K562 (cell line): ENCODE measurements at regions not wholly inside any gene's neighbourhood (a gene's known extent, or its start where the extent isn't known, plus 50 kb on each side); places are given as distances from the start of the nearest gene placed in this dataset.

Experiments used
- ATAC-seq: fragments of 200-7000 bp; cut with Tn5 transposase; 3 replicates; pipeline ENCODE4 v1.9.1; 2020; ENCODE audit warnings: moderate library complexity
- BruUV-seq: library from RNA; stranded (reverse); fragments of 400-500 nt; replicated peaks from 2 replicates; lab custom pipeline; 2021; lab: Mats Ljungman, UMichigan
- CTCF ChIA-PET: fragments of 300-600 bp; formaldehyde crosslinking; extraction: SDS; loops from one replicate; lab custom pipeline; 2021; ENCODE audit warnings: low intra/inter-chr PET ratio; lab: Yijun Ruan, JAX
- POLR2A ChIA-PET: fragments of 300-600, 350-650 bp; sonication (Branson Sonifier 250); formaldehyde crosslinking; extraction: SDS; loops from one replicate; lab custom pipeline; 2021; ENCODE audit warnings: antibody characterized with exemption, inconsistent platforms; lab: Yijun Ruan, JAX
- DNase-seq, 4 experiments: peaks; one replicate each; pipeline versions ENCODE4 v3.0.0 to v3.0.0-alpha.2; 2011 to 2018; ENCODE audit warnings: low spot score in 3 of 4, mixed read lengths in 3 of 4; ENCODE audit errors: extremely low read depth in 1 of 4
- FAIRE-seq: peaks from 2 replicates; lab custom pipeline; 2011; peaks lifted over from hg19 to GRCh38; lab: Jason Lieb, UNC
- H2AFZ ChIP-seq: 2 replicates; pipeline ENCODE4 v1.6.0; 2011; ENCODE audit warnings: low read depth, low read length, control low read depth, inconsistent platforms
- H3K27ac ChIP-seq: fragments of 200-600 bp; 3 replicates; pipeline ENCODE4 v1.8.0; 2011; ENCODE audit warnings: low read depth, mild to moderate bottlenecking, control low read depth, inconsistent platforms, low read length, moderate library complexity, mixed read lengths; ENCODE audit errors: extremely low read depth
- H3K27me3 ChIP-seq, 2 experiments: fragments of 300-600 bp in 1 of 2; 2 replicates in 1 of 2; 3 replicates in 1 of 2; pipeline versions ENCODE4 v1.6.0 to v1.8.0; 2011; ENCODE audit warnings: inconsistent platforms in 2 of 2, low read length in 2 of 2, mild to moderate bottlenecking in 1 of 2, mixed read lengths in 1 of 2, moderate library complexity in 1 of 2; ENCODE audit not compliant: control insufficient read depth in 2 of 2, insufficient read depth in 2 of 2
- H3K36me3 ChIP-seq: fragments of 300-600 bp; 3 replicates; pipeline ENCODE4 v1.8.0; 2011; ENCODE audit warnings: mild to moderate bottlenecking, low read length, inconsistent platforms; ENCODE audit not compliant: control insufficient read depth, insufficient read depth
- H3K4me1 ChIP-seq, 2 experiments: fragments of 200-600 bp in 1 of 2; replicated peaks in 1 of 2; 2 replicates in 1 of 2; 3 replicates in 1 of 2; pipeline versions ENCODE4 v1.5.1 to v1.8.0; 2011; ENCODE audit warnings: inconsistent platforms in 2 of 2, low read length in 2 of 2, mild to moderate bottlenecking in 1 of 2, mixed read lengths in 1 of 2, moderate library complexity in 1 of 2; ENCODE audit not compliant: control insufficient read depth in 2 of 2, insufficient read depth in 2 of 2
- H3K4me2 ChIP-seq: 2 replicates; pipeline ENCODE4 v1.6.1; 2011; ENCODE audit warnings: low read length, control low read depth, inconsistent platforms, mixed read lengths; ENCODE audit not compliant: insufficient read depth
- H3K4me3 ChIP-seq: fragments of 200-600 bp; sonication (generic), shearing (Covaris generic); 2 replicates; pipeline ENCODE4 v1.5.1; 2016; ENCODE audit warnings: control low read depth, inconsistent platforms
- H3K79me2 ChIP-seq: fragments of 200-600 bp; 3 replicates; pipeline ENCODE4 v1.8.0; 2011; ENCODE audit warnings: low read length, inconsistent platforms; ENCODE audit not compliant: control insufficient read depth, insufficient read depth
- H3K9ac ChIP-seq, 2 experiments: 2 replicates each; pipeline versions ENCODE4 v1.6.0 to v1.6.1; 2011; ENCODE audit warnings: low read depth in 2 of 2, low read length in 2 of 2, control low read depth in 1 of 2, inconsistent platforms in 1 of 2, mild to moderate bottlenecking in 1 of 2, mixed read lengths in 1 of 2; ENCODE audit not compliant: insufficient read depth in 1 of 2
- H3K9me1 ChIP-seq: one replicate; pipeline ENCODE4 v1.6.0; 2011; ENCODE audit warnings: inconsistent platforms, mild to moderate bottlenecking, low read length, moderate library complexity; ENCODE audit not compliant: control insufficient read depth, insufficient read depth
- H3K9me3 ChIP-seq: replicated peaks from 2 replicates; pipeline ENCODE4 v1.5.1; 2011; ENCODE audit warnings: low read depth, low read length, inconsistent platforms; ENCODE audit not compliant: control insufficient read depth, insufficient read depth
- H4K20me1 ChIP-seq: replicated peaks from 2 replicates; pipeline ENCODE4 v1.6.1; 2011; ENCODE audit warnings: low read length, inconsistent platforms, mixed read lengths; ENCODE audit not compliant: control insufficient read depth, insufficient read depth
- ASH1L ChIP-seq: fragments of 450-650 bp; IDR thresholded peaks from 2 replicates; pipeline ENCODE4 v1.6.1; 2018; ENCODE audit warnings: borderline replicate concordance, mild to moderate bottlenecking, low read depth; ENCODE audit not compliant: partially characterized antibody
- CHAMP1 ChIP-seq: fragments of 450-650 bp; IDR thresholded peaks from 2 replicates; pipeline ENCODE4 v1.6.1; 2016; ENCODE audit warnings: mild to moderate bottlenecking
- CSDE1 ChIP-seq, 2 experiments: fragments of 450-650 bp; IDR thresholded peaks; 2 replicates each; pipeline ENCODE4 v1.6.1; 2016; ENCODE audit warnings: mild to moderate bottlenecking in 1 of 2
- FOXA1 ChIP-seq: fragments of 450-650 bp; IDR thresholded peaks from 2 replicates; pipeline ENCODE4 v1.6.1; 2016; ENCODE audit warnings: mild to moderate bottlenecking, borderline replicate concordance
- GATAD2B ChIP-seq: fragments of 450-650 bp; IDR thresholded peaks from 2 replicates; pipeline ENCODE4 v1.6.1; 2017; ENCODE audit warnings: mild to moderate bottlenecking, borderline replicate concordance
- KDM5B ChIP-seq: fragments of 200-600 bp; sonication (generic); IDR thresholded peaks from 2 replicates; pipeline ENCODE4 v1.6.1; 2012; ENCODE audit warnings: low read depth, mild to moderate bottlenecking, moderate library complexity, low read length, control low read depth, inconsistent platforms; ENCODE audit not compliant: insufficient replicate concordance
- NCOA6 ChIP-seq: fragments of 450-650 bp; IDR thresholded peaks from 2 replicates; pipeline ENCODE4 v1.6.1; 2017; ENCODE audit warnings: mild to moderate bottlenecking
- NR0B1 ChIP-seq: fragments of 450-650 bp; IDR thresholded peaks from one replicate; pipeline ENCODE4 v1.6.1; 2018; ENCODE audit warnings: mild to moderate bottlenecking, moderate library complexity; ENCODE audit not compliant: partially characterized antibody
- SMAD2 ChIP-seq: fragments of 150-350 bp; IDR thresholded peaks from 2 replicates; pipeline ENCODE4 v1.6.1; 2014; ENCODE audit warnings: low read depth, mild to moderate bottlenecking, low read length
- ZFX ChIP-seq: sonication (generic); formaldehyde crosslinking; IDR thresholded peaks from 2 replicates; pipeline ENCODE4 v1.8.0; 2022; ENCODE audit warnings: mild to moderate bottlenecking, missing genetic modification reagents, moderate library complexity
- ZNF668 ChIP-seq: fragments of 250-450 bp; sonication (Bioruptor Pico); IDR thresholded peaks from 2 replicates; pipeline ENCODE4 v1.8.0; 2022; ENCODE audit warnings: mild to moderate bottlenecking, inconsistent platforms
- WGBS: fragments of 100-300 bp; shearing (Covaris generic); methylation state at CpG from one replicate; pipeline ENCODE4 v1.1.6; 2016; ENCODE audit warnings: low coverage, mixed read lengths; ENCODE audit not compliant: insufficient coverage; ENCODE audit errors: missing lambda C conversion rate; 5-methylcytosine and 5-hydroxymethylcytosine counted together
- in situ Hi-C: fragments of 300-500 bp; cut with MboI; formaldehyde crosslinking; loops from 4 replicates; pipeline ENCODE4 v1.15.0; 2018; ENCODE audit warnings: inconsistent platforms, mixed read lengths
- intact Hi-C: fragments of 100-400 bp; cut with micrococcal nuclease; formaldehyde crosslinking; loops from 2 replicates; pipeline ENCODE4 v1.14.2; 2022
- TF ChIP-seq, protein P1 (sequence below): fragments of 250-450 bp; sonication (Bioruptor Pico); IDR thresholded peaks from 2 replicates; pipeline ENCODE4 v1.5.0; 2022; ENCODE audit warnings: mild to moderate bottlenecking

GRCh38 chr1:79588719-79589118 lies 582.2 kb upstream of the ADGRL4 start:
- Histone ChIP-seq H3K27me3 (no peaks in the 10 kb centered on the region), H3K9me1 (no peaks in the 10 kb centered on the region), H2AFZ (no peak overlapping the region), H3K4me3 (no peak overlapping the region), H3K4me1 (no peaks in the 10 kb centered on the region), H3K4me2 (no peak overlapping the region), H3K9ac (no peak overlapping the region), H3K79me2 (no peaks in the 10 kb centered on the region), H4K20me1 (no peaks in the 10 kb centered on the region), H3K36me3 (no peaks in the 10 kb centered on the region), H3K9me3 (no peaks in the 10 kb centered on the region), H3K27ac (no peak overlapping the region)
- intact Hi-C loops = no loop called here
- FAIRE-seq (no peak), DNase-seq (no peak), ATAC-seq (no peak)
- 0% methylated on average over 2 of the region's 2 CpGs for WGBS
- in situ Hi-C loops = no loop called here
- BruUV-seq = no TSS peak
- POLR2A ChIA-PET = no interaction called here
- CTCF ChIA-PET = no interaction called here
- TF ChIP-seq ZFX (CRISPR knock-in tag) (no peak), NCOA6 (no peak), ASH1L (no peak), CSDE1 (IDR thresholded peaks at IDR 0.05) (no peak), NR0B1 (no peak), GATAD2B (no peak), ZNF668 (CRISPR knock-in tag) (no peak), SMAD2 (no peak), CHAMP1 (no peak), FOXA1 (no peak), KDM5B (no peak)
- TF ChIP-seq, protein P1, sequence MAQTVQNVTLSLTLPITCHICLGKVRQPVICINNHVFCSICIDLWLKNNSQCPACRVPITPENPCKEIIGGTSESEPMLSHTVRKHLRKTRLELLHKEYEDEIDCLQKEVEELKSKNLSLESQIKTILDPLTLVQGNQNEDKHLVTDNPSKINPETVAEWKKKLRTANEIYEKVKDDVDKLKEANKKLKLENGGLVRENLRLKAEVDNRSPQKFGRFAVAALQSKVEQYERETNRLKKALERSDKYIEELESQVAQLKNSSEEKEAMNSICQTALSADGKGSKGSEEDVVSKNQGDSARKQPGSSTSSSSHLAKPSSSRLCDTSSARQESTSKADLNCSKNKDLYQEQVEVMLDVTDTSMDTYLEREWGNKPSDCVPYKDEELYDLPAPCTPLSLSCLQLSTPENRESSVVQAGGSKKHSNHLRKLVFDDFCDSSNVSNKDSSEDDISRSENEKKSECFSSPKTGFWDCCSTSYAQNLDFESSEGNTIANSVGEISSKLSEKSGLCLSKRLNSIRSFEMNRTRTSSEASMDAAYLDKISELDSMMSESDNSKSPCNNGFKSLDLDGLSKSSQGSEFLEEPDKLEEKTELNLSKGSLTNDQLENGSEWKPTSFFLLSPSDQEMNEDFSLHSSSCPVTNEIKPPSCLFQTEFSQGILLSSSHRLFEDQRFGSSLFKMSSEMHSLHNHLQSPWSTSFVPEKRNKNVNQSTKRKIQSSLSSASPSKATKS (CRISPR knock-in tag) = no peak
